LoVo (cell line): ENCODE measurements at regions not wholly inside any gene's neighbourhood (a gene's known extent, or its start where the extent isn't known, plus 50 kb on each side); places are given as distances from the start of the nearest gene placed in this dataset.

Source experiments
- DNase-seq: peaks from one replicate; pipeline ENCODE4 v3.0.0-alpha.2; 2016; ENCODE audit warnings: low spot score

DNA sequence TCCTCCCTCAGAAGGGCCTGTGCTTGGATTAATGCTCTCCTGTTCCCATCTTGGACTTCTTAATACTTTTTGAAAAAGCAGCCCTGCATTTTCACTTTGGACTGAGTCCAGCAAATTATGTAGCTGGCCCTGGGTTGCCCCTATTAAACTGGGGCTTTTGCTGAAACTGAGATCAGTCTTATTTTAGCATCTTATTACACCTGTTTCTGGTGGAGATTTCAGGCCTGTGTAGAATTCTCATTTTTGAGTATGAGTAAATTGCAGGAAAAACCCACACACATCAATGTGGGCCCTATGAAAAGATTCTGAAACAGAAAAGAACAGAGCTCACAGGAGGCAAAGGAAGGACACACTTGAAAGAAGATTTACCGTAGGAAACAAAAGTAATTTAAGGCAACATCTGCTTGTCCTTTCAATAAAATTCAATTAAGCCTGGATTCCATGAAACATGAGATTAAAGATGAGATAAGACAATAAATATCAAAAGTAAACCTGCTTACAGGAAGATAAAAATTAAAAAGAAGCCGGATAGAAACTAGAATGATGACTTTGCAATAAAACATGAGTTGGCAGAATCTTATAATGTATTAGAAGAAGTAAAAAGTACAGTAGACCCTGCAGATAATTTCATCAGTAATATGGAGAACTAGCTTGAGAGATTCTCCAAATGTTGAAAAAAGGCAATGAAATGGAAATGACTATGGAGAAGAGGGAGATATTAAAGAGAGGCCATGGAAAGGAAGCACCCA, 90.7 kb upstream of the GCFC2 start:
- no peak for DNase-seq

DNA sequence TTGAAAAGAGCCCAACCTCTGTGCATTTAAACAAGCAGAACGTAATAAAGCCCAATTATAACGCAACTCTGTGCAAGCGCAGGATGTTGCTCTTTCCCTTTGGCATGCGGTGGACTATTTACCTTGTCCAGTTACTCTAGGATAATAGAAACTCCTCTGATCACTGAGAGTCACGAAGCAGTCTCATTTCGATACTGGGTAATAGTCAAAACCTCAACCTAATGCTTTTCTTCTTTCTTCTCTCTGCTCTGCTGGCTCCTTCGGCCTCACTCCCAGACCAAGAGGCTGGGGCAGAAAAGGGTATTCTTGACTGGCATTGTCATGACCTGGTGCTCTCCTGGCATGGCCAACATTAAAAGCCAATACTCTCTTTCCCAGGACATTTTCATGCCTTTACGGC, 89.7 kb upstream of the GCFC2 start:
- DNase-seq = no peak

DNA sequence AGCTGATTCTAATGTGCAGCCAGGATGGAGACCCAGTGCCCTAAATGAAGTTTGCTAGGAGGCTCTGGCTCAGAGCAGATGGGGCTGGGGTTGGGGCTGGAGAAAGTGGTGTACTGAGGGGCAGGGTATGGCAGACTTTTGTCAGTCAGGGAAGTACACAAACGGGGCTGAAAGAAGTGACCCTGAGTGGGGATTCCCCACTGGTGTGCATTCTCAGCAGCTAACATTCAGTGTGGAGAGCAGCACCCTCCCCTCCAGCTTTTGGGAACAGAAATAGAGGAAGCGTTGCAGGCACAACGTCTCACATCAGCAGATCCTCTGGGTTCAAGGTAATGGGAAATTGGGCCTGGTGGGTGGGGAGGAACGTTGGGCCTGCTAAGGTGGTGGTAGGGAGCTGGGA, 89.1 kb upstream of the GCFC2 start:
- no peak for DNase-seq

DNA sequence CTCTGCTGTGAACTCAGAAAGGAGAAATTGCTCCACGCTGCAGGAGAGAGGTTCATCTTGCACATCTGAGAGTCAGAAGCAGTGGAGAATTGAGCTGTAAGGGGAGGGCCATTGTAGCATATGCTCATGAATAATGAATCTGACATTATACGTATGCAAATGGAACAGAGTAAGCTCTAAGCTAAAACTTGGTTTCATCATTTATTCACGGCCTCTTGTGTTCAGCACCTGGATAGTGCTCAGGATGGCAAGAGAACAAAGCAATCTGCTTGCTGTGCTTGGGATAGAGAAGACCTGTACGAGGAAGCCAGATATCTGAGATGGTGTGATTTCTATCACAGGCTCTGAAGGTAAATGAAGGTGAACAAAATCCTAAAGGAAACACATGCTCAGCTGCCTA, 87.9 kb upstream of the GCFC2 start:
- DNase-seq = no peak

DNA sequence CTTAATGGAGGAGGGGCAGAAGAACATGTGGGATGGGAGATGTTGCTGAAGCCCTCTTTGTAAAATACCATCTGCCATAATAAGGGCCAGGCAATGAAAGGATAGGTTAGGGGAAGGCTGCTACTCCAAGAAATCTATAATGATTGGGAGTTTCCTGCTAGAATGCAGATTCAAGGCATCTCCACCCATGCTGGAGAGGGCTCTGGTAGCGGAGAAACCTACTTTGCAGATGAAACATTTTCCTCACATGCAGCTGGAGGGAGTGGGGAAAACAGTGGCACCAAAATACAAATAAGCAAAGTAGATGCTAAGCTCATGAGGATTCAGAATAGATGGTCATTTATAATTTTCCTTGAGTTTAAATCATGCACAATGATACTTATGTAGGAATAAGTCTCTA, 82.3 kb upstream of the GCFC2 start:
- DNase-seq = no peak

DNA sequence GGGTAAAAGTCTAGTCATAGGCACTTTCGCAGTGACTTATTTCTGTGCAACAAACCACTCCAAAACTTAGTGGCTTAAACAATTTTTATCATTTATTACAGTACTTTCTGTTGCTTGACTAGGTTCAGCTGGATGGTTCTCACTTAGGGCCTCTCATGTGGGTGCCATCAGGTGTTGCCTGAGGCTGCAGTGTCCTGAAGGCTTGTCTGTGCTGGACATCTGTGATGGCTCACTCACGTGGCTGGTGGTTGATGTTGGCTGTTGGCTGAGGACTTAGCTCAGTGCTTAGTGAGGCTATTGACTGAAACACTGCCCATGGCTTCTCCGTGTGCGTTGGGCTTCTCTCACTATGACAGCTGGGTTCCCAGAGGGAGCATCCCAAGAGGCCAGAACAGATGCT, 81.4 kb upstream of the GCFC2 start:
- no peak for DNase-seq

DNA sequence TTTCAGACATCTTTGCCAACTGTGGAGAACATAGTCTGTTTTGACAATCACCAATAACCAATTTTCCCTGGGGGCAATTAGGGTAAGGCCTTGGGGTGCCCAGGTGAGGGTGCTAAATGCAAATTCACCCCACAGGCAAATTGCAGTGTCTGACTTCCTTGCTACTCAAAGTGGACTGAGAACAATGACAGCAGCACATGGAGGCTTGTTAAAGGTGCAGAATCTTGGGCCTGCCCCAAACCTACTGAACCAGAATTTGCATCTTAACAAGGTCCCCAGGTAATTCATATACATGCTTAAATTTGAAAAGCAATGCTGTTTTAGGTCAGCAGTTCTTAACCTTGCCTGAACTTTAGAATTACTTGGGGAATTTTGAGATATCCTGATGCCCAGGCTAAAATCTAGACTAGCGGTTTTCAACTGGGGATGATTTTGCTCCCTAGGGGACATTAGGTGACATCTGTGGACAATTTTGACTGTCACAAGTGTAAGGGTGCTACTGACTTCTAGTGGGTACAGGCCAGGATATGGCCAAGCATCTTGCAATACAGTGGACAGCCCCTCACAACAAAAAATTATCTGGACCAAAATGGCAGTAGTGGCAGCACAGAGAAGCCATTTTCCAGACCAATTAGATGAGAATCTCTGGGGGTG, 80.2 kb upstream of the GCFC2 start:
- no peak for DNase-seq

DNA sequence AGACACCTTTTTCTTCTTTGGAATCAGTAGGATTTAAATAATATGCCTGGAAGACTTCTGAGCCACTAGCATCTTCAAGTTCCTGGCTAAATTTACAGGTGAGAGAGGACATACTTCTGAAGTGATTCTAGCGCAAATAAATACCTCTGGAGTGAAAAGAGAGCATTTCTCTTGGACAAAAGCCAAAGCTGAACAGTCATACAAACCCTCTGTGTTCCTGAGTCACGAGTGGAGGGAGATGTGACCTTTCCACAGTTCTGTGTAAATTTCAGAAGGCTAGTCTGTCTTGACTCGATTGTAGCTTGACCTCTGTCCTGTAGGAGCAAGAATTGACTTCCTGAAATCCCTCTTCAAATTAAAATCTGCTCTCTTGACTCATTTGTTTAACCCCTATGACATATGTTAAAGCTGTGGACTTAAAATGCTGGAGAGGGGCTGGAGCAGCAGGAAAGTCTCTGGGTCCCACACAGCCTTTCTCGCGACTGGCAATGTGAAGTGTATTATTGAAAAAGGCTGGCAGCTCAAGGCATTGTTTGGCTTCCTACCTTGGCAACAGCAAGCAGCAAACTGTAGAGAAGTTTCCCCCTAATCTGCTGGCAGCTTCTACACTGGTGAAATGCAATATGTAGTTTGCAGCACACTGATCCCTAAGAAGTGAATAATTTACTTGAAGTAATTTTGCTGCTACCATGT, 79.6 kb upstream of the GCFC2 start:
- DNase-seq = no peak

DNA sequence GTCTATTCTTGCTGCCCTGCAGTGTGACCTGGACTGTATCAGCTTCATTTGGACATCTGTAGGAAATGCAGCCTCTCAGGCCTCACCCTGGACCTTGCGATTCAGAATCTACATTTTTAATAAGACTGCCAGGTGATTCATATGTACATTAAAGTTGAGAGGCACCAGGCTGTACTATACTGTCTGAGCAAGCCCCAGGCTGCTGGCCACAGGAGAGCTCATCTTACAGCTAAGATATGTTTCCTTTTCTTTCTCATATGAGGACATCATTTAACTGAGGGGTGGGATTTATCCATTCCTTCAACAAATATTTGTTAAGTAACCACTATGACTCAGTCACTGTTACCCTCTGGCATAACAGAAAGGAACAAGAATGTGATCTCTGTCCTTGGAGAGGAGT, 78.2 kb upstream of the GCFC2 start:
- DNase-seq = no peak

DNA sequence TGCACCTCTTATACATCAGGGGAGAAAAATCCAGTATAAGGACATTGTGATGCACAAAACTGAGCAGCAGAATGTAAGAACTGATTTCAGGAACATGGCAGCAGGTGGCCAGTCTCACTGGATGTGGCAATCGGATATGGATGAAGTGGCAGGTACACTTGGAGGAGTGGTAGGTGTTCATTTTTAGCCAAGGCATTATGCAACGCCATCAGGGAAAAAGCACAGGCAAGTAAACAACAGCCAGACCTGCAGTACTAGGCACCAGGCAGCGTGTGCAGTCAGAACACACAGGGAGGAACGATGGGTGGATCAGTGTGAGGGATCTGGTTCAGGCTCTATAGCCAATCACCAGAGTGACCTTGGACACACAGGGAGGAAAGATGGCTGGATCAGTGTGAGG, 77.4 kb upstream of the GCFC2 start:
- no peak for DNase-seq

DNA sequence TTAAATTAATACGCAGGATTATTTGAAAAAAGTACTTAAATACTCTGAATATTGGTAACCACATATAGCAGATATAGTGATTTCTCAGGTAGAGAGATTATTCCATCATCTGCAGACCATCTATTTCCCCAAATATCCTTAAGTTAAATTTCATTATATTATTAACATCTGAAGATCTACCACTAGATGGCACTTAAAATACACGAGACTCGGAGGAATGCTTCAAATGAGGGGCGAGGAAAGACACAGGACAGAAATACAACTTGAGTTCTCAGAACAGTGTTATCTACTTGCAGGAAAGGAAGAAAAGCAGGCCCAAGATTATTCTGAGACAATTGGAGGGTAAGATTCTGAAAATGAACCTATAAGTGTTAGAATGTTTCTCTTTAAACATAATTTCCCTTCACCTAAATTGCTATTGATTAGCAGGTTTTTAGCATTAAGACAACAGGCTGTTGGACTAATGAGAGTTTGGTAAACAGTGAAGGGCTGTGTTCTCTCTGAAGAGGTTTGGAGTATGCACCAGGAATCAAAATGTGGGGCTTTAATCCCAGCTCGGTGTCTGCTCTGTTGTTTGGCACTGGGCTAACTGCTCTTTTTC, 76.9 kb upstream of the GCFC2 start:
- DNase-seq = peak; percentile 40

DNA sequence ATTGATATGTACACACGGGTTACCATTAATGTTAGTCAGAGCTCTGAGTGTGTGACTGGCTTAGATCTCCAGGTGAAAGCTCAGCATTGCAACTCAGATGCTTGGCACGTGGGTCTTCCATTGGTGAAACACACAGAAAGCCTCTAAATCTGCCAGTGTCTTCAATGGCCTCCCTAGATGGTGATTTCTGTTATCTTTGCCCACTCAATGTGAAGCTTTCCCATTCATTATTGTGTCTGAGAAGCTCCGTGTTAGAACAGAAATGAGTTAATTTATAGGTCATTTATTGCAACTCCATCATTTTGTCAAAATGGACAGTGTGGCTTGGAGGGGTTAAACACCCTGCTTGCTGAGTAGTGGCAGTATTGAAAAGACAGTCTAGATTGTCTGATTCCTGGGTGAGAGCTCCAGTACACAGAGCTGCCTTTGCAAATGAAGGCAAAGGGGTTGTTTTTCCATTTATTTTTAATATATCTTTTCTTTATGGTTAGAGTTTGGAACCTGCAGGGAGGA, 64.7 kb upstream of the GCFC2 start:
- DNase-seq = no peak

DNA sequence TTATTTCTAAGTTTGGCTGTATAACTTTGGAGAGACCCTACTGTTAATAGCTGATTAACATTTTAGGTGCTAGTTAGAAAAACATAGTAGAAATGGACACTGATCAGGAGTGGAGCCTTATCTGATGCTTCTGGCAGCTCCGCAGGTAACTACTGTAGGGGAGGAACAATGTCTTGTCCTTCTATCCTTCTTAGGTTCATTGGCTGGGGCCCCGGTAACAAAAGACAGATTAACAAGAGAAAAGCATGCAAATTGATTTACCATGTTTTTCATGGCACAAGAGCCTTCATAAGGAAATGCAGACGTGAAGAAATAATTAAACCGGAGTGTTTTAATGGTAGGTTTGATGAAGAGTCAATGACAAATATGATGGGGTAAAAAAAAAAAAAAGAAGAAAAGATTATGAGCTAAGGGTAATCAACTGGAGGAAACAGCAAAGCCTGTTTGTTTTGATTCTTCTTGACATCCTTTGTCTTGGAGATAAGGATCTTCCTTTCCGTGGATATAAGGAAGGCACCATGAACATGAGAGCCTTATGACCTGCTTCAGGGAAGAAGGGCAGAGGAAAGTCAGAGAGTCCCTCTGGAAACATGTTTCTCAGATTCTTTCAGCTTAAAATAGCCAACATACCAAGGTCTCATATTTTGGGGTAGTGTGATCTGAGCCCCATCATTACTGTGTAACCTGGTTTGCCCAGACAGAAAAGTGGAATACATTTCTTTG, 62.4 kb upstream of the GCFC2 start:
- no peak for DNase-seq

DNA sequence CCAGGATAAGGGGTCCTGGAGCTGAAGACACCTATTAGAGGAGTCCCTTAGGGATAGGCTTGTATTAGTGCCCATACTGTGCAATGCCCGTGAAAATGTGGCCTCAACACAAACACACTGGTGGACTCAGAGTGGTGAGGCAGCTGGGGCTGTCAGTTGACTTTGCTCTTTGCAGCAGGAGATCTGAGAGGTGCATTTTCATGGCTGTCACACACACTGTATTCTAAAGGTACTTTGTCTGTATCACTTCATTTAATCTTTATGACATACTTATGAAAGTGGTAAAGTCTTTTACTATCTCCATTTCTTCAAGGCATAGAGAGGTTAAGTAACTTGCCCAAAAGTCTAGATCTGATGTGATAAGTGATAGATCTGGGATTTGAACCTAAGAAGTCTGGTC, 55.1 kb upstream of the GCFC2 start:
- DNase-seq = no peak

DNA sequence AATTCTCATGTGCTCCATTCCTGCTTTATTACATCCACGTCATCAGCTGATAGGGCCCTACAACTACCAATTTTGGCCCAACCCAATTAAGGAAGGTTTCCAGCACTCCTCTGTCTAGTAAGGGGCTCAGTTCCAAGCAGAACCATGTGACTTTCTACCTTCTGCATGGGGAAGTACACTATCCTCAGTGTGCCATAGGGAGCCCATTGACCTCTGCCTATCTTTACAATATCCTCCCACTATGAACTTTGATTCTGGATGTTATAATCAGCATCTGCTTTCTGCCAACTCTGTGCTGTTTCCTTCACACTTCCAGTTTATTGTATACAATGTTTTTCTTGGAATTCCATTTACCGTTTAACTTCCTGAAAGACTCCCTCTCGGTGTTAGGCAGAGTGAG, 53.9 kb upstream of the GCFC2 start:
- no peak for DNase-seq
